NCI-H524 treated with DMSO at 0.1 percent for 48 hours (cell line): ENCODE measurements at regions not wholly inside any gene's neighbourhood (a gene's known extent, or its start where the extent isn't known, plus 50 kb on each side); places are given as distances from the start of the nearest gene placed in this dataset.
"Not testable (repeated sequence)": the region's sequence is repeated elsewhere in the genome, so short reads cannot be mapped to it uniquely, and the experiment has no call there.

Experiments used
- DNase-seq: peaks from one replicate; lab custom pipeline; 2025; lab: John Stamatoyannopoulos, UW

GRCh38 chr9:25453875-25454274, 224.4 kb downstream of the TUSC1 start:
- no peak for DNase-seq

GRCh38 chr9:25449503-25449902, 228.7 kb downstream of the TUSC1 start:
- no peak for DNase-seq

- not testable (repeated sequence) for DNase-seq
Measured at GRCh38 chr9:25445721-25446120, 232.5 kb downstream of the TUSC1 start.

GRCh38 chr9:25442526-25442925, 235.7 kb downstream of the TUSC1 start:
- no peak for DNase-seq

GRCh38 chr9:25427898-25428297, 250.3 kb downstream of the TUSC1 start:
- DNase-seq, result no peak

- no peak for DNase-seq
Measured at GRCh38 chr9:25427290-25427689, 251.0 kb downstream of the TUSC1 start.

GRCh38 chr9:25421560-25421959, 256.7 kb downstream of the TUSC1 start:
- no peak for DNase-seq

- no peak for DNase-seq
Measured at GRCh38 chr9:25418974-25419373, 259.3 kb downstream of the TUSC1 start.

GRCh38 chr9:25415718-25416117, 262.5 kb downstream of the TUSC1 start:
- DNase-seq, result no peak

- DNase-seq, result no peak
Measured at GRCh38 chr9:25412646-25413045, 265.6 kb downstream of the TUSC1 start.

- no peak for DNase-seq
Measured at GRCh38 chr9:25397746-25398145, 280.5 kb downstream of the TUSC1 start.

GRCh38 chr9:25396828-25397227, 281.4 kb downstream of the TUSC1 start:
- no peak for DNase-seq

- DNase-seq, result no peak
Measured at GRCh38 chr9:25381141-25381540, 297.1 kb downstream of the TUSC1 start.

- DNase-seq, result no peak
Measured at GRCh38 chr9:25377039-25377438, 301.2 kb downstream of the TUSC1 start.

GRCh38 chr9:25374281-25374680, 304.0 kb downstream of the TUSC1 start:
- DNase-seq, result no peak

GRCh38 chr9:25366906-25367305, 311.3 kb downstream of the TUSC1 start:
- no peak for DNase-seq

GRCh38 chr9:25353783-25354182, 324.5 kb downstream of the TUSC1 start:
- DNase-seq, result no peak

- no peak for DNase-seq
Measured at GRCh38 chr9:25350011-25350410, 328.2 kb downstream of the TUSC1 start.

- no peak for DNase-seq
Measured at GRCh38 chr9:25322142-25322541, 356.1 kb downstream of the TUSC1 start.

GRCh38 chr9:25310961-25311360, 367.3 kb downstream of the TUSC1 start:
- no peak for DNase-seq

GRCh38 chr9:25308549-25308948, 369.7 kb downstream of the TUSC1 start:
- no peak for DNase-seq

- DNase-seq, result no peak
Measured at GRCh38 chr9:25302601-25303000, 375.6 kb downstream of the TUSC1 start.

- not testable (repeated sequence) for DNase-seq
Measured at GRCh38 chr9:25288195-25288594, 390.0 kb downstream of the TUSC1 start.

- peak; percentile 78 for DNase-seq
Measured at GRCh38 chr9:25284365-25284764, 393.9 kb downstream of the TUSC1 start.

- DNase-seq, result no peak
Measured at GRCh38 chr9:25282946-25283345, 395.3 kb downstream of the TUSC1 start.
